Left lobe of liver (tissue), 2 donors: ENCODE measurements at regions not wholly inside any gene's neighbourhood (a gene's known extent, or its start where the extent isn't known, plus 50 kb on each side); places are given as distances from the start of the nearest gene placed in this dataset.
A peak's percentile ranks its signal among the peaks of the same experiment; 100 is the strongest.

Source experiments
- ATAC-seq: fragments of 200-7000 bp; cut with Tn5 transposase; one replicate; pipeline ENCODE4 v1.9.1; 2020; ENCODE audit warnings: mild to moderate bottlenecking, moderate library complexity
- DNase-seq: peaks from one replicate; pipeline ENCODE4 v3.0.0-alpha.2; 2020; ENCODE audit warnings: low spot score
- donor health status: DM: no; HTN: no; CAD: no; lungs with moderate emphysema.
- donor health status: DM: no; HTN: yes; CAD: no.

DNA sequence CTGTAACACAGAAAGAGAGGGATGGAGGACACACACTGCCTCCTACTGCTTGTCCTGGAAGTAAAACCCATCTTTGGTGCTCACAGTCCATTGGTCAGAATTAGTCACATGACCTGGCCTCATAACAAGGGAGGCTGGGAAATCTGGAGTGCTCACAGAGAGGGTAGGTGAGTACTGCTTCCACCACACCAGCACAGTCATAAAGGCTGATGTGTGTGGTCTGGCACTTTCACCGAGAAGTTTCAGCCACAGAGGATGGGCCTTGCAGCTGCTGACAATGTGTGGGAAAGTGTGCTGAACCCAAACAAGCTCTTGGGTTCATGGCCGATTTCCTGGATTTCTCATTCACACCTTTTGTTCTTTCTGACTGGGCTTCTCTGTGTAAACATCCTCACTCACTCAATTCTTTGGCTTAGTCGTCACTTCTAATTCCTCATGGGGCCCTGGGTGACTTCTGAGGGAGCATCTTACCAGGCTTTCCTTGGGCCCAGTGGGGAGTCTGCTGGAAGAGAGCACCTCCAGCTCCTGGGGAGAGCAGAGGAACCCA lies 100.7 kb downstream of the ASB7 start:
- DNase-seq (no peak), ATAC-seq (no peak)

GRCh38 chr15:100703671-100704070 lies 101.3 kb downstream of the ASB7 start:
- no peak for DNase-seq
- ATAC-seq, result no peak

DNA sequence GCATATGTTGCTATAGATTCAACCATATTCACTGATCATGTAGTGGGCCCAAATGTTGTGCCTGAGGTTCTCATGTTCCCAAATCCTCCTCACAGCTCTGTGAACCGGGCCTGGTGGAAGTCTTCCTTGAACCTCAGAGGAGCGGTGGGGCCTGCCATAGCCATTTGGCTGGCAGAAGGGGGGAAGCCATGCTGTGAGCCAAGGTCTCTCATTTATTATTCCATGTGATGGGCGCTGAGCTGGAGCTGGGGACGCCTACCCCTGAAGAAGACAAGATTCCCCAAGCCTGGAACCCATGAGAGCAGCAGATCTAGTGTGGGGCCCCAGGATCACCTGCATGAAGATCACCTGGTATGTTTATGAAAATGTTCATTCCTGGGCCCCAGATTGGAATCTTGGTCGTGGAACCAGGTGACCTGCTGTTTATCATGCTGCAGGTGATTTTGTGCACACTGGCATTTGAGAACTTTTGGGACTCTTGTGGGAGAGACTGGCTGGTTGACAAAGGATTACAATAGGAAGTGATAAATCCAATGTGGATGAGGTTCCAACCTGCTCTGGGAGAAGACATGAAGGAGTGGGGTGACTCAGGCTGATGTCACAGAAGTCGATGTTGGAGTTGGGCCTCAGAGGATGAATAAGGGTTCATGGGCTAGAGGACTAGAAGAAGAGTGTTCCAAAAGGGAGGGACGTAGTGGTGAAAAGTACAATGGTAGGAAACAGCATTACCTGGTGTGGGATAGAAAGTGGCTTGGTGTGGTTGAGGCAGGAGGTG lies 102.1 kb downstream of the ASB7 start:
- ATAC-seq, result no peak
- DNase-seq, result no peak

DNA sequence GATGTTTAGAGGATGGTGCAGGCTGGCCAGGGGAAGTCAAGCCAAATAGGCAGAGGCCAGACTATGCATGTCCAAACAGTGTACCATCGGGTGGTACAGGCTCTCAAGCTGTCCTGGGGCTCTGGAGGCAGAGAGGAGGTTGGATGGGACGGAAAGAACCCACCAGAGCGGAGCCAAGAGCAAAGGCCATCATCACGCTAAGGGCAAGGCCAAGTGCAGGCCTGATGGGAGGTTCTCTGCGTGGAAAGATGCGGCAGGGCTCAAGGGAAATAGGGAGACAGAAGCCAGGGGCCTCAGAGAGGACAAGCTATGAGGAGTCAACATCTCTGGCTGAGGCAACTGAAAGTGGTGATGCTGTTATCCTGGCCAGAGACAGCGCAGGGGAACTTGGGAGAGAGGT lies 102.7 kb downstream of the ASB7 start:
- peak; percentile 30 for DNase-seq
- no peak for ATAC-seq

DNA sequence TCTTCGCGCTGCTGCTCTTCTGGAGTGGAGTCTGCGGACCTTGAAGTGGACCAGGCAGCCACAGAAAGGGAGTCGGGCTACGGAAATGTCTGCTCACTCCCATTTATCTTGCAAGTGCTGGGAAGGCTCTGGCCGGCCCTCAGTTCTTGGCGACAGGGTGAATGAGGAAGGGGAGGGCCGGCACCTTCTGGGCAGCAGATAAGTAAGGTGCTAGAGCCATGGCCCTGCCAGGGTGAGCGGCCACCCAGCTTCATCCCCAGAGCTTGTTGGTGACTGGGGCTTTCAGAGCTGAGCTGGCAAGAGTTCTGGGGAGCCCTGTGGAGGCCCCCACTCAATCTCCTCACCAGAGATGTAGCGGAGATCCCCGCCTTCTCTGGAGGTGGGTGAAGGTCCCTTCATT lies 103.5 kb downstream of the ASB7 start:
- DNase-seq (no peak), ATAC-seq (no peak)

- DNase-seq, result no peak
- no peak for ATAC-seq
Measured at GRCh38 chr15:100707229-100707628, 104.8 kb downstream of the ASB7 start.

DNA sequence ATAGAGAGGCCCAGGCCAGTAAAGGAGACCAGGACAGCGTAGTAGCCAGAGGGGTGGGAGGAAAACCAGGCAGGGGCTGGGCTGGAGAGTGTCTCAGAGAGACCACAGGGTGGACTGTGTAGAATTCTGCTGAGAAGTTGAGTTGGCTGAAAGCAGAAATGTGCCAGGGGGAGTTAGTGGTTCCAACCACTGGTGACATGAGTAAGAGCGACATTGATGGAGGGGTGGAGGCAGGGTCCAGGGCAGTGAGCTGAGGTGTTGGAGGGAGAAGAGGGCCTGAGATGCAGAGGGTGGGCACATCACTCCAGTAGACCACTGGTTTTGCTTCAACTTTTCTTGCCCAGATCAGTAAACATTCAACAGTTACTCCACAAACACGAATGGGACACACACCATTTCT lies 106.5 kb downstream of the ASB7 start:
- no peak for DNase-seq
- ATAC-seq, result no peak

DNA sequence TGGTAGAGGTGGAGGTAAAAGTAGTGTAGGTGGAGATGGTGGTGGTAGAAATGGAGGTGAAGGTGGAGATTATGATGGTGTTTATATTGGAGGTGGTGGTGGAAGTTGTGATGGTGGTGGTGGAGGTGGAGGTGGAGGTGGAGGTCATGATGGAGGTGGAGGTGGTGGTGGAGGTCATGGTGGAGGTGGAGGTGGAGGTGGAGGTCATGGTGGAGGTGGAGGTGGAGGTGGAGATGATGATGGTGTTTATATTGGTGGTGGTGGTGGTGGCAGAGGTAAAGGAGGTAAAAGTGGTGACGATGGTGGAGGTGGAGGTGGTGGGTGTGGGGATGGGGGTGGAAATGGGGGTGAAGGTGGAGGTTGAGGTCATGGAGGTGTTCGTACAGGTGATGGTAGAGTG lies 107.8 kb downstream of the ASB7 start:
- peak; percentile 39 for ATAC-seq
- no peak for DNase-seq

DNA sequence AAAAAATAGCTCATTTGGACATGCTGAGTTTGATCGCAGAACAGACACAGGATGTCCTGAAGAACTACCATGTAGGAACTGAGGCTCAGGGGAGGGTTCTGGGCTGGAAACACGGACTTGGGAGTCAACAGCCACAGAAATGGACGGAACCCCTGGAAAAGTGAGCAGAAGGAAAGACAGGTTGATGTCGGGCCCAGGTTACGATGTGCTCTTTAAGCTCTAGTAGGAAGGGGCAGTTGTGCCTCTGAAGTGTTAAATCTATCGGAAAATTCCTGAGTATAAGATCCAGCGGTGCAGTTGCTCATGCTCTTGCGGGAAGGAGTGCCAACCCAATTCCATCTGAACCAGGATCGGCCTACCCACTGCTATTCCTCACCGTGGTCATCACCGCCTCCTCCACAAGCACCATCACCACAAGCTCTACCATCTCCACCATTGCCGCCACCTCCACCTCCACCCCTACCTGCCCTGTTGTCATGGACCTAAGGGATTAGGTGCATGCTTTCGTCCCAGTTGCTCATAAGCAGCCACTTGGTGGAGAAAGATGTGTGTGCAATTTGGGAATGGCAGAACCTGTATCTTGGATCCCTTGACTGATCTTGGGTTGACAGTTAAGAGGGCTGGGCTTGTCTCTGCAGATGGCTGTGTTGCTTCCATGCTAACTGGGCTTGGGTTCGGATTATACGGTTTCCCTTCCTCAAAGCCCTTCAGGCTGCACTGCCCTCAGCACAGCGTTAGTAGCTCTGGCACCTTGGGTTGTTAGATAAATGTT lies 108.5 kb downstream of the ASB7 start:
- no peak for ATAC-seq
- no peak for DNase-seq

DNA sequence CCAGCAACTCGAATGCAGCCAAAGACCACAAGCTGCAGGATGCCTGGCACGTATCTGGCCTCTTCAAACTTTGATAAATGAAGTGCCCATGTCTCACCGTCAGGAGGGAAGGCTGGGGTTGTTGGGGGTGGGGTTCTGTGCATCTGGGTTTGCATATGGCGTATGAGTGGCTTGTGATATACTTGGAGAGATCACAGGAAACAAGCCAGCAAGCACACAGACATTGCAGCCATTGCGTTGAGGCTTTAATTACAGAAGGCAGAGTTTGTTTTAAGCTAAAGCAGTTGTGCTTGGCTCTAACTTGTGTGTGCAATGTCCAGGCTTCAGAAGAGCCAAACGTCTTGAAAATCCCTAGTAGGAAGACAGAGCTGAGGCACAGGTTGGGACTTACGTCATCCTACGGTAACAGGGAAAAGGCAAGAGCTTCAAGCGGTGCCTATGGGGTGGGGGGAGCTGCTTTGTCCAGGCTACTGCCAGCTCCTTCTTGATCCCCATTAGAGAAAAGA lies 109.2 kb downstream of the ASB7 start:
- DNase-seq, result no peak
- ATAC-seq, result no peak

DNA sequence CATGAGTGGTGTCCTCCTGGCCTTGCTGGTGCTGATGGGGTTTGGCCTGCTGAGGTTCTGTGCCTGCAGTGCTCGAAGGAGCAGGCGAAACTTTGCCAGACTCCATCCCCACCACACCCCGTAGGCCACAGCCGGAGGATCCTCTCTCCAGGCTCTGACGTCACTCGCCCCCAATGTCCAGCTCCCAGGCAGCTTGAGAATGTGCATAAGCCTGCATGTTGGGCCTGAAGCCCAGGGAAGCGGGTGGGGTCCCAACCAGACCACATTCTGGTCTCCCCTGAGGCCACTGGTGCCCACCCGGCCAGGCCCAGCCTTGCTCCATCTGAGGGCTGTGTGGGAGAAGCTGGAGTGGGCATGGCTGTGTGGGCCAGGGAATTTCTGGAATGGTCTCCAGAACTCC lies 109.8 kb downstream of the ASB7 start:
- DNase-seq, result peak; percentile 40
- ATAC-seq, result no peak

DNA sequence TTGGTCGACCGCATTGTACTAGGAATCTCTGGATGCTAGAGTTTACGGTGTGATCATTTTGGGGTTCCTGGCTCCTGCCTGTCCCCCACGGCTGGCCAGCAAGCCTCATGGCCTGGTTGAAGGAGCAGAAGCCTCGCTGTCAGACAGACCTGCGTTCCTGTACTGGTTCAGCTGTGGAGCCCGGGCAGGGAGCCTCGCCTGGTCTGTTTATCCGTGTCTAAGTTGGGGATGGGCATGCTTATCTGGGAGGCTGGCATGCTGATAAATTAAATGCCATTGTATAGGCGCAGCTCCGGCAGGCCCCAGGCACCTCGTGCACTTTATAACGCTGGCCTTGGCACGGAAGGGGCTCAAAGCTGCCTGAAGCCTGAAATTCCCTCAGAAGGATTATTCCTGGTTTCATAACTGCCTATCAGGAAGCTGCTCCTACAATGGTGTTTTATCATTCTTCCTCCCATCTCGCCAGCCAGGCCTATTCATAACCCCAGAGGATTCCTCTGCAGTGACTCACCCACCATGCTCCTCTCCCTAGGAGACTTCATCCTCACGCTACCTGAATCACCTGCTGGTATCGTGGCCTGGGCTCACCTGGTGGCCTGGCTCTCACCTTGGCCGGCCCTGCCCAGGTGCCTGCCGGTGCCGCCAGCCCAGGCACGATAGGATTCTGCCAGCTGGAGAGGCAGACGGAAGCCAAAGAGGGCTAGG lies 110.9 kb downstream of the ASB7 start:
- DNase-seq (peak; percentile 35), ATAC-seq (no peak)

DNA sequence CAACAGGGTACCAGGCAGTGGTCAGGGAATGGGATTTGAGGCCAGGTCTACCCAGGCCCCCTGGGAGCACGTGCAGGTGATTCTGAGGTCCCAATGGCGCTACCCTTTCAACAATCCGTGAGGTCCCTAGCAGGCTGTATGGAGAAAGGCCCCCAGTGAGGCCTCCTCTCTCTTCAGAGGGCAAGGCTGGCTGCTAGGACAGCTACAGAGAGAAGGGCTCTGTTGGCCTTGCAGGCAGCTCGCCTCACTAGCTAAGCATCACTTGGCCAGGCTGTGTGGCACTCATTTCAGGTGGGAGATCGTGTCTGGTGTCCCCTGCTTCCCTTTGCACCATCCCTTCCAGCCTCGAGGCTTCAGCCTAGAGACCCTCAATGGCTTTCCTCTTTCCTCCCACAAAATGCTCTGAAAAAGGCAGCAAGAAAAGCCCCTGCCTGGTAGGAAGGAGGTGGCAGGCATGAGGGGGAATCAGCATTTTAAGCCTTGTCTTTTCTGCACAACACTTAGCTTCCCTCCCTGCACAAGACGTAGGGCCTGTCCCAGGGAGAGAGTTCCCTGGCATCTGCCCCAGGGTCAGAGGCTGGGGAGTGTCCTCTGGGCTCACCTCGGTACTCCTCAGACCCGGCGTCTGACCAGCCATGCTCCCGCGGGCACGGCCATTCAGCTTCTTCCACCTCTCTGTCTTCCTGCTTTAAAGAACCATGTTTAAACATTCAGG lies 111.8 kb downstream of the ASB7 start:
- ATAC-seq, result no peak

GRCh38 chr15:100714749-100715342 lies 112.5 kb downstream of the ASB7 start:
- no peak for ATAC-seq
- no peak for DNase-seq

More for the DNA sequence above, 111.8 kb downstream of the ASB7 start:
- no peak for DNase-seq

DNA sequence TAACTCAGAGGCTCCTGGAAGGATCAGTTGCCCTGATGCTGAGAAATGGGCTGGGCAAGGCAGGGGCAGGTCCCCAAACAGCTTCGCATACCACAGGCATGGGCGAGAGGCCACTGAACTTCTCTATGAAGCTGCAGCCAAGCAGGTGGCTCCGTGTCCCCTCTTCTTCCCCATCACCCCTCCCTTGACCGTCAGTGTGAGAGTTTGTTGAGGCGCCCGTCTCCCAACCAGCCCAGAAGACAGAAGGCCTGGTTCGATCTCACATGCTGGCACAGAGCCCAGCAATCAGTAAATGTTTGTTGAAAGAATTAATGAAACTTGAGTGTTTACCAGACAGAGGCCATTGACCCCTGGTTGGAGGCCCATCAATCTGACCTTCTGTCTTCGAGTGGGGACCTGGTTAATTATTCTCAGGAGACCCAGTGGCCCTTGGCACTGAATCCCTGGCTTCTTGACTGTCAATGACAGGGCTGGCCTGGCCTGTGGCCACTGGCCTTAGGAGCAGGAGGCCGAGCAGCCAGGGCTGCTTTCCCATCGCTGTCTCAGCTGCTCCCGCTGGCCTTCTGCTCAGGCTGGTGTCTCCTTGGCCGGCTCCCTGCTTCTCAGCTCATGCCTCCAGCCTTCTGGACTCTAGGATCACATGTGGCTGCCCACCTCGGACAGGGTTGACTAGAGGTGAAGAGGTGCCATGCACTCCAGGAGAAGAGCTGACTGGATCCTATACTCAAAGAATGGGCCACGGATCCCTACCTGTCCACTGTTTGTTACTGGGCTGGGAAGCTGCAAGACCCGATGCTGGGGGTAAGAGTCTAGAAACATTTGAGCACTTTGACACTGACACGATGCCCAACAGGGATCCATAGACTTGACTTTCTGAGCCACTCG lies 113.4 kb downstream of the ASB7 start:
- ATAC-seq, result peak; percentile 93
- DNase-seq, result peak; percentile 96

DNA sequence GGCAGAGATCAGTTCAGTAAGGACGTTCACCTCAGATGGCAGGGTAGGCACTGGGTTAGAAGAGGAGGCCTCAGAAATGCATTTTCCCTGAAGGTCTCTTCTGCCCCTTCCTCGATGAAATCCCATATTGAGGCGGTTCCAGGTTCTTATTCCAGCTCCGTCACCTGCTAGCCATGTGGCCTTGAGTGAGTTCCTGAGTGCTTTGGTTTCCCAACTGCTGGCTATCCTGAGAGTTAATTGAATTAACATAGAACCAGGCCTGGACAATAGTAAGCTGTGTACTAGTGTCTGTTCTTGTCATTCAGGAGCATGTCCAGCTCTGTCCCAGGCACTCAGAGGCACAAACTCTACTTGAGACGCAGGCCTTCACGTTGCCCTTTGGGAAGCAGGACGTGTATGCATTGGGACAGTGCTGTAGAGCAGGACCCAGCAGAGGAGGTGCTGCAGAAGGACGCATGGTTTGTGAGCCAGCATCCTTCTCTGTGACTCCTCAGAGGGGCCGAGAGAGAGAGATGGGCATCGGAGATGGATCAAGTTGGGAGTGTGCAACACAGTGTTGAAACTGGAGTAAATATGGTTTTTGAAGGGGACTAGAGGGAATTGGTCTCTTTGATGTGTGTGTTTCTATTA lies 114.2 kb downstream of the ASB7 start:
- peak; percentile 15 for ATAC-seq
- no peak for DNase-seq

GRCh38 chr15:100717596-100717995 lies 115.2 kb downstream of the ASB7 start:
- DNase-seq (no peak), ATAC-seq (no peak)

GRCh38 chr15:100718075-100718980 lies 115.9 kb downstream of the ASB7 start:
- DNase-seq, result no peak
- no peak for ATAC-seq
